ENCODE measurements at regions not wholly inside any gene's neighbourhood (a gene's known extent, or its start where the extent isn't known, plus 50 kb on each side); places are given as distances from the start of the nearest gene placed in this dataset.

DNA sequence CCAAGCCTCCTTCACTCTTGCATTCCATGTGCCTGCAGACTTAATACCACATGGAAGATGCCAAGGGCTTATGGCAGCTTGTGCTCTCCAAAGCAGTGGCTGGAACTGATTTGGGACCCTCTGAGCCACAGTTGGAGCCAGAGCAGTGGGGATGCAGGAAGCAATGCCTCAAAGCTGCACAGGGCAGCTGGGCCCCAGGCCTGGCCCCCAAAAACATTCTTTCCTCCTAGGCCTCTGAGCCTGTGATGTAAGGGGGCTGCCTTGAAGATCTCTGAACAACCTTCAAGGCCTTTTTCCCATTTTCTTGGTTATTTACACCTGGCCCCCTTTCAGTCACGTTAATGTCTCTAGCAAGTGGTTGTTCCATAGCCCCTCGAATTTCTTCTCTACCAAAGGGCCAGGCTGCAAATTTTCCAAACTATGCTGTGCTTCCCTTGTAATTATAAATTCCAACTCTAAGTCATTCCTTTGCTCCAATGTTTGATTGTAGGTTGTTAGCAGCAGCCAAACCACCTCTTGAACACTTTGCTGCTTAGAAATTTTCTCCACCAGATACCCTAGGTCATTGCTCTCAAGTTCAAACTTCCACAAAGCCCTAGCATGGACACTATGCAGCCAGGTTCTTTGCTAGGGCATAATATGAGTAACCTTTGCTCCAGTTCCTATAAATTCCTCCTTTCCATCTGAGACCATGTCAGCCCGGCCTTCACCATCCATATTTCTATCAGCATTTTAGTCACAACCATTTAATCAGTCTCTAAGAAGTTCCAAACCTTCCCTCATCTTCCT, 245.0 kb upstream of the RBBP8 start:
- no peak overlapping the region for H3K27ac ChIP-seq (ENCODE audit: low read depth, low read length)
- H3K4me3 ChIP-seq (ENCODE audit: low read depth, low read length), result no peak overlapping the region
- peaks cover 9% of the 10 kb centered on the region; the same call in 1 of the 2 replicates for H3K4me1 ChIP-seq (ENCODE audit: control insufficient read depth, insufficient read depth, low read length)
- H3K36me3 ChIP-seq (ENCODE audit: control insufficient read depth, insufficient read depth, low read length), result no peaks in the 10 kb centered on the region
- H3K9me3 ChIP-seq (ENCODE audit: control insufficient read depth, insufficient read depth, low read depth, low read length), result peaks cover 22% of the 10 kb centered on the region
- H3K9ac ChIP-seq (ENCODE audit: low read length), result no peak overlapping the region
- no peaks in the 10 kb centered on the region for H3K27me3 ChIP-seq (ENCODE audit: control insufficient read depth, insufficient read depth, low read length)

DNA sequence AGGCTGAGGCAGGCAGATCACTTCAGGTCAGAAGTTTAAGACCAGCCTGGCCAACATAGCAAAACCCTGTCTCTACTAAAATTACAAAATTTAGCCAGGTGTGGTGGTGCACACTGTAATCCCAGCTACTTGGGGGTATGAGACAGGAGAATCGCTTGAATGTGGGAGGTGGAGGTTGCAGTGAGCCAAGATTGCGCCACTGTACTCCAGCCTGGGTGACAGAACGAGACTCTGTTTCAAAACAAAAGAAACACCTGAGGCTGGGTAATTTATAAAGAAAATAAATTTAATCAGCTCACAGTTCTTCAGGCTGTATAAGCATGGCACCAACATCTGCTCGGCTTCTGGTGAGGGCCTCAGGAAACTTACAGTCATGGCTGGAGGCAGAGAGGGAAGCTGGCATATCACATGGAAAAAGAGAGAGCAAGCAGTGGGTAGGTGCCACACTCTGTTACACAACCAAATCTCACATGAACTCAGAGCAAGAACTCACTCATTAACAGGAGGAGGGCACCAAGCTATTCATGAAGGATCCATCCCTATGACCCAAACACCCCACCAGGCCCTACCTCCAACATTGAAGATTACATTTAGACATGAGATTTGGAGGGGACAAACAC, 244.1 kb upstream of the RBBP8 start:
- Histone ChIP-seq H3K36me3 (ENCODE audit: control insufficient read depth, insufficient read depth, low read length) (no peaks in the 10 kb centered on the region), H3K9me3 (ENCODE audit: control insufficient read depth, insufficient read depth, low read depth, low read length) (peaks cover 22% of the 10 kb centered on the region), H3K27me3 (ENCODE audit: control insufficient read depth, insufficient read depth, low read length) (no peaks in the 10 kb centered on the region), H3K9ac (ENCODE audit: low read length) (no peak overlapping the region), H3K4me1 (ENCODE audit: control insufficient read depth, insufficient read depth, low read length) (peaks cover 9% of the 10 kb centered on the region; the same call in 1 of the 2 replicates), H3K27ac (ENCODE audit: low read depth, low read length) (no peak overlapping the region), H3K4me3 (ENCODE audit: low read depth, low read length) (no peak overlapping the region)

DNA sequence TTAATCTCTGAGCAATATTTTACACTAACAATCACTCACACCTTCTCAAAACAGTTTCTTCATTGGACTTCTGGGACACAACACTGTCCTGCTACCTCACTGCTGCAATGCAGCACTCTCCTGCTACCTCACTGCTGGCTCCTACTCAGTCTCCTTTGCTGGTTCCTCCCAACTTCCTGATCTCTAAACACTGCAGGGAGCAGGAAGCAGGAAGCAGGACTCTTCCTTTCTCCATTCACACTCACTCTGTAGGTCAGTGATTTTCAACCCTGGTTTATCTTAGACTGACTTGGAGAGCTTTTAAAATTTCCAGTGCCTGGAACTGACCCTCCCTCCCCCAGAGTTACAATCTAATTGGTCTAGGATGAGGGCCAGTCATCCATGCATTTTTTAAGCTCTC, 243.4 kb upstream of the RBBP8 start:
- no peak overlapping the region for H3K9ac ChIP-seq (ENCODE audit: low read length)
- no peaks in the 10 kb centered on the region for H3K36me3 ChIP-seq (ENCODE audit: control insufficient read depth, insufficient read depth, low read length)
- no peak overlapping the region for H3K27ac ChIP-seq (ENCODE audit: low read depth, low read length)
- no peak overlapping the region for H3K4me3 ChIP-seq (ENCODE audit: low read depth, low read length)
- peaks cover 9% of the 10 kb centered on the region; the same call in 1 of the 2 replicates for H3K4me1 ChIP-seq (ENCODE audit: control insufficient read depth, insufficient read depth, low read length)
- no peaks in the 10 kb centered on the region for H3K27me3 ChIP-seq (ENCODE audit: control insufficient read depth, insufficient read depth, low read length)
- peaks cover 22% of the 10 kb centered on the region for H3K9me3 ChIP-seq (ENCODE audit: control insufficient read depth, insufficient read depth, low read depth, low read length)

DNA sequence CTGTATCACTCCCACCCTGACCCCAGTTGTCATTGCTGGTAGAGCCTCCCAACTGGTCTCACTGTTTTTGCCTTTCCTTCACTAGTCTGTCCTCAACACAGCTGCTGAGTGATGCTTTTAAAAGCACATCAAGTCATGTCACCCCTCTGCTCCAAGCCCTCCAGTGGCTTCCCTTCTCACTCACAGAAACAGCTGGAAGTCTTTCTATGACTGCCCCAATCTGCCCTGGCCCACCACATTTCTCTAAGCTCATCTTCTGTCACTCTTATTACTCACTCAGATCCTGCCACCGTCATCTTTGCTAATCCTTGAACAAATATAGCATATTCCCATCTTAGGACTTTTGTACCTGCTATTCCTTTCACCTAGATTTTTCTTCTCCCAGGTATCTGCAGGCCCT, 242.6 kb upstream of the RBBP8 start:
- no peaks in the 10 kb centered on the region for H3K36me3 ChIP-seq (ENCODE audit: control insufficient read depth, insufficient read depth, low read length)
- H3K4me3 ChIP-seq (ENCODE audit: low read depth, low read length), result no peak overlapping the region
- no peak overlapping the region for H3K27ac ChIP-seq (ENCODE audit: low read depth, low read length)
- H3K27me3 ChIP-seq (ENCODE audit: control insufficient read depth, insufficient read depth, low read length), result no peaks in the 10 kb centered on the region
- H3K4me1 ChIP-seq (ENCODE audit: control insufficient read depth, insufficient read depth, low read length), result peaks cover 9% of the 10 kb centered on the region; the same call in 1 of the 2 replicates
- H3K9ac ChIP-seq (ENCODE audit: low read length), result no peak overlapping the region
- H3K9me3 ChIP-seq (ENCODE audit: control insufficient read depth, insufficient read depth, low read depth, low read length), result peaks cover 22% of the 10 kb centered on the region

GRCh38 chr18:22691946-22692710, 241.0 kb upstream of the RBBP8 start:
- Histone ChIP-seq H3K9me3 (ENCODE audit: control insufficient read depth, insufficient read depth, low read depth, low read length) (peaks cover 16% of the 10 kb centered on the region), H3K36me3 (ENCODE audit: control insufficient read depth, insufficient read depth, low read length) (no peaks in the 10 kb centered on the region), H3K27me3 (ENCODE audit: control insufficient read depth, insufficient read depth, low read length) (no peaks in the 10 kb centered on the region), H3K9ac (ENCODE audit: low read length) (no peak overlapping the region), H3K4me1 (ENCODE audit: control insufficient read depth, insufficient read depth, low read length) (peaks cover 9% of the 10 kb centered on the region; the same call in 1 of the 2 replicates), H3K27ac (ENCODE audit: low read depth, low read length) (no peak overlapping the region), H3K4me3 (ENCODE audit: low read depth, low read length) (no peak overlapping the region)

GRCh38 chr18:22694954-22695353, 238.2 kb upstream of the RBBP8 start:
- no peaks in the 10 kb centered on the region for H3K36me3 ChIP-seq (ENCODE audit: control insufficient read depth, insufficient read depth, low read length)
- peaks cover 9% of the 10 kb centered on the region; the same call in 1 of the 2 replicates for H3K4me1 ChIP-seq (ENCODE audit: control insufficient read depth, insufficient read depth, low read length)
- H3K27me3 ChIP-seq (ENCODE audit: control insufficient read depth, insufficient read depth, low read length), result no peaks in the 10 kb centered on the region
- no peak overlapping the region for H3K27ac ChIP-seq (ENCODE audit: low read depth, low read length)
- no peak overlapping the region for H3K9ac ChIP-seq (ENCODE audit: low read length)
- no peaks in the 10 kb centered on the region for H3K9me3 ChIP-seq (ENCODE audit: control insufficient read depth, insufficient read depth, low read depth, low read length)
- H3K4me3 ChIP-seq (ENCODE audit: low read depth, low read length), result no peak overlapping the region

- Histone ChIP-seq H3K9ac (ENCODE audit: low read length) (no peak overlapping the region), H3K4me1 (ENCODE audit: control insufficient read depth, insufficient read depth, low read length) (peaks cover 9% of the 10 kb centered on the region; the same call in 1 of the 2 replicates), H3K27me3 (ENCODE audit: control insufficient read depth, insufficient read depth, low read length) (no peaks in the 10 kb centered on the region), H3K9me3 (ENCODE audit: control insufficient read depth, insufficient read depth, low read depth, low read length) (no peaks in the 10 kb centered on the region), H3K36me3 (ENCODE audit: control insufficient read depth, insufficient read depth, low read length) (no peaks in the 10 kb centered on the region), H3K4me3 (ENCODE audit: low read depth, low read length) (no peak overlapping the region), H3K27ac (ENCODE audit: low read depth, low read length) (no peak overlapping the region)
Measured at GRCh38 chr18:22695674-22696073, 237.5 kb upstream of the RBBP8 start.

GRCh38 chr18:22697561-22697960, 235.6 kb upstream of the RBBP8 start:
- Histone ChIP-seq H3K36me3 (ENCODE audit: control insufficient read depth, insufficient read depth, low read length) (no peaks in the 10 kb centered on the region), H3K27me3 (ENCODE audit: control insufficient read depth, insufficient read depth, low read length) (no peaks in the 10 kb centered on the region), H3K4me3 (ENCODE audit: low read depth, low read length) (no peak overlapping the region), H3K9me3 (ENCODE audit: control insufficient read depth, insufficient read depth, low read depth, low read length) (no peaks in the 10 kb centered on the region), H3K9ac (ENCODE audit: low read length) (no peak overlapping the region), H3K27ac (ENCODE audit: low read depth, low read length) (no peak overlapping the region), H3K4me1 (ENCODE audit: control insufficient read depth, insufficient read depth, low read length) (peaks cover 3% of the 10 kb centered on the region; the same call in 1 of the 2 replicates)

GRCh38 chr18:22698711-22699110, 234.4 kb upstream of the RBBP8 start:
- no peaks in the 10 kb centered on the region for H3K27me3 ChIP-seq (ENCODE audit: control insufficient read depth, insufficient read depth, low read length)
- no peak overlapping the region for H3K27ac ChIP-seq (ENCODE audit: low read depth, low read length)
- no peaks in the 10 kb centered on the region for H3K36me3 ChIP-seq (ENCODE audit: control insufficient read depth, insufficient read depth, low read length)
- no peaks in the 10 kb centered on the region for H3K9me3 ChIP-seq (ENCODE audit: control insufficient read depth, insufficient read depth, low read depth, low read length)
- 0 out of 2 replicates have a peak, but pooled peaks cover 2% of the 10 kb centered on the region for H3K4me1 ChIP-seq (ENCODE audit: control insufficient read depth, insufficient read depth, low read length)
- no peak overlapping the region for H3K4me3 ChIP-seq (ENCODE audit: low read depth, low read length)
- H3K9ac ChIP-seq (ENCODE audit: low read length), result no peak overlapping the region

GRCh38 chr18:22699629-22700028, 233.5 kb upstream of the RBBP8 start:
- no peaks in the 10 kb centered on the region for H3K9me3 ChIP-seq (ENCODE audit: control insufficient read depth, insufficient read depth, low read depth, low read length)
- H3K4me3 ChIP-seq (ENCODE audit: low read depth, low read length), result no peak overlapping the region
- H3K27ac ChIP-seq (ENCODE audit: low read depth, low read length), result no peak overlapping the region
- 0 out of 2 replicates have a peak, but pooled peaks cover 2% of the 10 kb centered on the region for H3K4me1 ChIP-seq (ENCODE audit: control insufficient read depth, insufficient read depth, low read length)
- no peaks in the 10 kb centered on the region for H3K36me3 ChIP-seq (ENCODE audit: control insufficient read depth, insufficient read depth, low read length)
- no peaks in the 10 kb centered on the region for H3K27me3 ChIP-seq (ENCODE audit: control insufficient read depth, insufficient read depth, low read length)
- H3K9ac ChIP-seq (ENCODE audit: low read length), result no peak overlapping the region

DNA sequence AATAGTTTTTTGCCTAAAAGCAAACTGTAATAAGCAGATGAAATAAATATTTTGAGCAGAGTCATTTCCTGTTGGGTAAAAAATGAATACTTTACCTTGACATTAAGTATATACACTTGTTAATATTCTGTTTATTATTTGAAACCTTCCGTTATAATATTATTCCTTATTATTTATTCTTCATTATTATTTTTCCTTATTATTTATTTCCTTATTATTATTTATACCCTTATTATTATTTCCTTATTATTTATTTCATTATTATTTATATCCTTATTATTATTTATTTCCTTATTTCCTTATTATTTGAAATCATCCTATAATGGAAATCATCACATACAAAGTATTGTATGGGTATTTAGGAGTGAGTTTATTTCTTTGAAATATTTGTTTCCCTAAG, 232.2 kb upstream of the RBBP8 start:
- H3K27me3 ChIP-seq (ENCODE audit: control insufficient read depth, insufficient read depth, low read length), result no peaks in the 10 kb centered on the region

More for the DNA sequence above, 232.2 kb upstream of the RBBP8 start:
- H3K9me3 ChIP-seq (ENCODE audit: control insufficient read depth, insufficient read depth, low read depth, low read length), result no peaks in the 10 kb centered on the region
- no peaks in the 10 kb centered on the region for H3K36me3 ChIP-seq (ENCODE audit: control insufficient read depth, insufficient read depth, low read length)
- 0 out of 2 replicates have a peak, but pooled peaks cover 2% of the 10 kb centered on the region for H3K4me1 ChIP-seq (ENCODE audit: control insufficient read depth, insufficient read depth, low read length)
- no peak overlapping the region for H3K9ac ChIP-seq (ENCODE audit: low read length)
- no peak overlapping the region for H3K27ac ChIP-seq (ENCODE audit: low read depth, low read length)
- H3K4me3 ChIP-seq (ENCODE audit: low read depth, low read length), result no peak overlapping the region
